Kasumi-1 (cell line): ENCODE measurements at regions not wholly inside any gene's neighbourhood (a gene's known extent, or its start where the extent isn't known, plus 50 kb on each side); places are given as distances from the start of the nearest gene placed in this dataset.
"Not testable (repeated sequence)": the region's sequence is repeated elsewhere in the genome, so short reads cannot be mapped to it uniquely, and the experiment has no call there.

Experiments used
- DNase-seq, 2 experiments: peaks; one replicate each; lab custom pipeline; 2025; lab: John Stamatoyannopoulos, UW

DNA sequence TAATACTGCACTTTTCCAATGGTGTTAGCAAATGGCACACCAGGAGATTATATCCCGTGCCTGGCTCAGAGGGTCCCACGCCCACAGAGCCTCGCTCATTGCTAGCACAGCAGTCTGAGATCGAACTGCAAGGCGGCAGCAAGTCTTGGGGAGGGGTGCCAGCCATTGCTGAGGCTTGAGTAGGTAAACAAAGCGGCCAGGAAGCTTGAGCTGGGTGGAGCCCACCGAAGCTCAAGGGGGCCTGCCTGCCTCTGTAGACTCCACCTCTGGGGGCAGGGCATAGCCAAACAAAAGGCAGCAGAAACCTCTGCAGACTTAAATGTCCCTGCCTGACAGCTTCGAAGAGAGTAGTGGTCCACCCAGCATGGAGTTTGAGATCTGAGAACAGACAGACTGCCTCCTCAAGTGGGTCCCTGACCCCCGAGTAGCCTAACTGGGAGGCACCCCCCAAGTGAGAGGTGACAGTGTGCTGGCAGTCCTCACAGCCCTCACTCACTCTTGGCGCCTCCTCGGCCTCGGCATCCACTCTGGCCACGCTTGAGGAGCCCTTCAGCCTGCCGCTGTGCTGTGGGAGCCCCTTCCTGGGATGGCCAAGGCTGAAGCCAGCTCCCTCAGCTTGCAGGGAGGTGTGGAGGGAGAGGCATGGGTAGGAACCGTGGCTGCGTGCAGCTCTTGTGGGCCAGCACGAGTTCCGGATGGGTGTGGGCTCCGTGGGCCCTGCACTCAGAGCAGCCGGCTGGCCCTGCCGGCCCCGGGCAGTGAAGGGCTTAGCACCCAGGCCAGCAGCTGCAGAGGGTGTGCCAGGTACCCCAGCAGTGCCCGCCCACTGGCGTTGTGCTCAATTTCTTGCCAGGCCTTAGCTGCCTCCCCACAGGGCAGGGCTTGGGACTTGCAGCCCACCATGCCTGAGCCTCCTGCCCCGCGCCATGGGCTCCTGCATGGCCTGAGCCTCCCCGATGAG is 188.0 kb downstream of the MMUT start:
- DNase-seq, result not testable (repeated sequence)

DNA sequence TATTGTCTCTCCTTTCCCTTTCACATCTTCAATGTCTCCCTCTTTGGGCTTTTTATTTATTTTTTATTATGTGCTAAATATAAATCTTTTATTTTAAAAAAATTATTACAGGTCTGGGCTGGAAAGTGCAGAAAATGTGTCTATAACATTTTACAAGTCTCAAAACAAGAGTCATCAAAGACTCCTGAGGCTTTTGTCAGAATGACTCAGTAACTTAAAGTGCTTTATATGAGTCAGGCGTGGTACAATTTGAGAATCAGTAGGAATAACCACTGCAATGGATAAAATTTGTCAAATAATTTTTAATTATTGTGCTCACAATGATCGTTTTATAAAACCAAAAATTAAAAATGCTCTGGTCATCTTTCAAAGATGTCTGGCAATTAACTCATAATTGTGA is 193.9 kb downstream of the MMUT start:
- no peak for DNase-seq

DNA sequence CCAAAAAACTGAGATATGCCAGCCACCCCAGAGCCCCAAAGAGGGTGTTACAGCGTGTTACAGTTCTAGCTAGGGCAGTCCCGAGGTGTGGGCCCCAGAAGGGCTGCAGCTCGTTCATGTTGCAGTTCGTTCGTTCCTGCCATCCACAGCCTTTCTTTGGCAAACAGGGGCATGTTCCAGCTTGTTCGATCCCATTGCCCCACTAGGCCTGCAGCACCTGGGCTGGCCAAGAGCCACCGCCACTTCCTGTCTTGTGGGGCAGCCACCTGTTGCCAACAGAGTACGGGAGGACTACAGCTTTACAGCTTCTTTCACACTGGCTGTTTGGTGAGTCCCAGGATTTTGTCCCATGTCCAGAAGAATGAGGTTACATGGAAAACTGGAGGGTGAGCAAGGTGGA is 198.1 kb downstream of the MMUT start:
- no peak for DNase-seq

DNA sequence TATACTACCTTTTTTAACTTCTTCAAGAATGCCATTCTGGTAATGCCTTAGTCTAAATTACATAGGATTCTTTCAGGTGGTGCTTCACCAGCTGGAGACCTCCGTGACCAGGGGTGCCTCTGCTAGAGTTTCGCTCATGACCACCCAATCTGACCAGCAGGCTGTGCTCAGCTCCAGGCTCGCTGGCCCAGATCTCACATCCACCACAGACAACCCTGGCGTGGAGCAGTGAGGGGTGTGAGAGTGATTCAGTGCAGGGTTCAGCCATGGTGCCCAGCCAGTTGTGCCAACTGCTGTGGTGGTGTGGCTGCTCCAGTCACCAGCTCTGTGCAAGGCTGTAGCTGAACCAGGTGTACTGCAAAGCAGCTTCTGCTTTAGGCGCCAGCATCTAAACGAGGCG is 198.6 kb downstream of the MMUT start:
- DNase-seq, result no peak

DNA sequence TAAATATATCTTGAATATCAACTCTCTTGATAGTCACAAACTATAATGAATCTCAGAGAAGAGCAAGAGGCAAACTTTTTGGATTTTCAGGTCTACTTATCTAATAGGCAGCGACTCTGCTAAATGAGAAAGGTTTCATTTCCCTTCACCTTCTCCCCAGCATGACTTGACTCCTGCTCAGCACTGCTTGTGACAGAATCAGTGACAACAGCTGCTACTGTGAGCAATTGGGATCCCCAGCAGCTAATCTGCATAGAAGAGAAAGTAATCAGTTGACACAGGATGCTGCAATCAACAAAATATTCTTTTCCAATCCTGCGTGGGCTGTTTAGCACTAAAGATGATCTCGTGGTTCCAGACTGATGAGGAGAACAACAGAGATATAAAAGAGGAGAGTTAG is 205.5 kb downstream of the MMUT start:
- no peak for DNase-seq

DNA sequence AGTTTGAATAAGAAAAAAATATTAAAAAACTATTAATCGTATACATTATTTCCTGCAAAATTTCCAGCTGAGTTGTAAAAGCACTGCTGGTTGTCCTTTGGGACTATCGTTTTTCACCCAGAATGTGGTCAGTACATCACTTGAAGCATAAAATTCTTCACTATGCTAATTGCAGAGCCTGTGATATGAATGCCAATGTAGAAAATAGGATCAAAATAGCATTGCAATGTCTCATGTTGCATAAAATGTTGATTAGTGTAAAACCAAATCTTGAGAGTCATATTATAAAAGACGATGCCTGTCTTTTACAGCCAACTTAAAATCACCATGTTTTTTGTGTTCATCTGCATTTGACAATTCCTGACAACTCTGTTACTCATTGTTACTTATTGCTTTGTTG is 207.7 kb downstream of the MMUT start:
- no peak for DNase-seq

DNA sequence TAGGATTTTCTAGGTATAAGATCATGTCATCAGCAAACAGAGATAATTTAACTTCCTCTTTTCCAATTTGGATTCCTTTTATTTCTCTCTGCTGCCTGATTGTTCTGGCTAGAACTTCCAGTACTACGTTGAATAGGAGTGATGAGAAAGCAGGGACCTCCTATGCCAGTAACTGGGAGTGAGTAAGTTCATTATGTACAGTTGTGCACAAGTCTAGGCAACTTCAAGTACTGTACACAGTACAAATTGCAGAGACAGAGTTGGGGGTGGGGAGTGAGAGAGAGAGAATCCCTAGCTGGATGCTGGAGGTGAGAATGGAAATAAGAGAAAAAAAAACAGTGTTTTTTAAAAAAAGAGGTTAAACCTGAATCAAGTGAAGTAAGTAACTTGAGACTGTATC is 210.2 kb downstream of the MMUT start:
- DNase-seq, result peak in 1 of 2 experiments; percentile 11

DNA sequence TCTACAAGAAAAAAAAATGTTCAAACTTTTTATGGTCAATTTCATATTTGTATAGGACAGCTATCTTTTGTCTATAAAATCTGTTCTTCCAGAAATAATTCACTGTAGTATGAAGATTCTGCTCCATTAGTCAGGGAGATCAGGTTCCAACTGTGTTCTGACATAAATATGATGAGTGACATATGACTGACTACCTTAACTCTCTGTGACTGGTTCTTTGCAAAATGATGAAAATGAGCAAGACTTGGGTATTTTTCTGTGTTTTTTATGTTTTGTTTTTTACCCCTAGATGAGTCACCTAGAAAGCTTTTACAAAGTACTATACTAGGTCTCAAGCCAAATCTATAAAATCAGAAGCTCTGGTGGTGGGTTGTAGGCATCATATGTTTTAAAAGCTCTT is 229.6 kb downstream of the MMUT start:
- no peak for DNase-seq

DNA sequence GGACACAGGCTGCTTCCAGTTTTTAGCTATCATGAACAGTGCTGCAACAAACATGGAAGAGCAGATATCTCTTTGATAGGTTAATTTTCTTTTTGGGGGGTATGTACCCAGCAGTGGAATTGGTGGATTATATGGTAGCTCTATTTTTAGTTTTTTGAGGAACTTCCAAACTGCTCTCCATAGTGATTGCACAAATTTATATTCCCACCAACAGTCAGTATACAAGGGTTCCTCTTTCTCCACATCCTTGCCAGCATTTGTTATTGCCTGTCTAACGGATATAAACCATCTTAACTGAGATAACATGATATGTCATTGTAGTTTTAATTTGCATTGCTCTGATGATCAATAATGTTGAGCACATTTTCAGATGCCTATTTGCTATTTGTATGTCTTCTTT is 237.6 kb downstream of the MMUT start:
- peak; percentile 56 to 66 for DNase-seq

DNA sequence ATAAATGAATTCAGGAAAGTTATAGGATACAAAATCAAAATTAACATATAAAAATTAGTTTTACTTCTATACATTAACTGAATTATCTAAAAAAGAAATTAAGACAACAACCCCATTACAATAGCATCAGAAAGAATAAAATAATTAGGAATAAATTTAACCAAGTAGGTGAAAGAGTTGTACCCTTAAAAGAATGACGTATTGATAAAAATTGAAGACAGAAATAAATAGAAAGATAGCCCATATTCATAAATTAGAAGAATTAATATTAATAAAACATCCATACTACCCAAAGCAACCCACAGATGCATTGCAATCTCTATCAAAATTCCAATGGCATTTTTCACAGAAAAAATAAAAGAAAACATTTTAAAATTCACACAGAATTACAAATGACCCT is 242.8 kb downstream of the MMUT start:
- no peak for DNase-seq

DNA sequence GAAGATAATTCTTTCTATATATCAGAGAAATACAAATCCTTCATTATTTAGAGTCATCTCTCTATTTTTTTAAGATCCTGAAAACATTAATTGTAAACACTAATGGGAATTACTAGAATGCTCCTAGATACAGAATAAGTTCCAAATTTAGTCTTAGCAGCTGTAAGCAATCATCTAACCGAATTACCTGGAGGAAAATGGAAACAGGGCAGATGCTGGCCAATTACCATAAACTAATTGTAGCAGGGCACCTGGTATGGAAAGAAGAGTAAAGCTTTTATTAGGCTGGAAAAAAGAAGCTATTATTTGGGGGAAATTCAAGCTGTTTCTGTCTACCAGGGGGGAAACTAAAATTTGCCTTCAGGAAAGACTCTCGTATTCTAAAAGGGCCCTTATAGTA is 257.5 kb downstream of the MMUT start:
- DNase-seq, result no peak

DNA sequence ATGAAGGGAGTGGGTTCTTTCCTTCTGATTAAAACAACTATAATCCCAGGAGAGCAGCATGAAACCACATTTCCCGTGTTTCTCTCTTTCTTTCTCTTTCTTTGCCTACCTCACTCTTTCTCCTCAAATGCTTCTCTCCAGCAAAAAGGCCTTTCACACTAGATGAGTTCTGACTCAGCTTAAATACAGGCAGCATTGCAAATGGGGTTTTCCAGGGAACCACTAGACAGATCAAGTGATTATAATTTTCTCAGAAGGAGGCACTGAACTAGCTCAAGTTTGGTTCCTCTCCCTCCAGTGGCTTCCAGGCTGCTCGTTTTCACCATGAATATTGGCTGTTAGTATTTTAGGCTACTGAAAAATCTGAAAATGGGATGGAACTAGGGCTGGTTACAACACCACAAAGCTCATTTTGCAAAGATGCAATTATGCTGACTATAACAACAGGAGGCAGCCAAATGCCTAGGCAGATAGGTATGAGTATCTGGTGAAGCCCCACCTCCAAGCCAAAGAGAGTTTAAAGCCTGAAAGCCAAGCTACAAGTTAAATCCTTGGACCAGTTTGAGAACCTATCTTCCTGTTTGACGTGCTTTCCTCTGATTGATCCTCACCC is 260.0 kb downstream of the MMUT start:
- DNase-seq, result no peak

DNA sequence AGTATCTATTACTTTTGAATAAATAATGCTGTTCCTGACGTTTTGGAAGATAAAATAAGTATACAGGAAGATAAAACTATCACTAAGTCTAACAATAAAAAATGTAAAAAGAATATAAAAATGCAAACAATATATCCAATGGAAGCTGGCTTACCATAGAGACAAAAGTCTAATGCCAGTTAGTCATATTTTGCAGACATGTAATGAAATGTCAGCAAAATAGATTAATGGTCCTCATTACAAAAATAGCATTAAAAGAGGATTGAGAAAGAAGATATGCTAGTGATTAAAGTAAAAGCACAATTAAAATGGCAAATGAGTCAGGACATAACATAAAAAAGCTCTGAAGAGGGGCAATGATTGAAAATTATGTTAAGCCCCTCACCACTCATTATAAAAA is 265.0 kb downstream of the MMUT start:
- no peak for DNase-seq

DNA sequence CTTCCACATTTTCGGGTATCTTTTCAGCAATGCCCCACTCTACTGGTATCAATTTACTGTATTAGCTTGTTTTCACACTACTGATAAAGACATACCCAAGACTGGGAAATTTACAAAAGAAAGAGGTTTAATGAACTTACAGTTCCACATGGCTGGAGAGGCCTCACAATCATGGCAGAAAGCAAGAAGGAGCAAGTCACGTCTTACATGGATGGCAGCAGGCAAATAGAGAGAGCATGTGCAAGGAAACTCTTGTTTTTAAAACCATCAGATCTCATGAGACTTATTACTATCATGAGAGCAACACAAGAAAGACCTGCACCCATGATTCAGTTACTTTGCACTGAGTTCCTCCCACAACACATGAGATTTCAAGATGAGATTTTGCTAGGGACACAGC is 300.7 kb downstream of the MMUT start:
- DNase-seq, result not testable (repeated sequence)

DNA sequence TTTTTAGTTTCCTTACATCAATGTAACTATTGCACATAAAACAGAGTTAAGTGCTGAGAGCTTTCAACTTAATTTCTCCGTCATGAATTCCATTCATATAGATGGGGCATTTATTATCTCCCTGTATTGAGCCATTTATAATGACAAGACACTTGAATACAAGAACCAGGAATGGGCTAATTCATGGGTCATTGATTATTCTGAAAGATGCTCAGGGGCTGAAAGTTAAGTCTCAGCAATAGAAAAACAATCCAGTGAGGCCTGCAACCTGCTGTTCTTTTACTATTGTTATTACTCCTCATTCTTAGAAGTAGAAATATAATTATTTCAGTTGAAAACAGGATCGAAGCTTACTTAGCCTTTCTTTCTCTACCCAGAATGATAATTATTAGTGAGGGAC is 307.7 kb downstream of the MMUT start:
- DNase-seq, result no peak

DNA sequence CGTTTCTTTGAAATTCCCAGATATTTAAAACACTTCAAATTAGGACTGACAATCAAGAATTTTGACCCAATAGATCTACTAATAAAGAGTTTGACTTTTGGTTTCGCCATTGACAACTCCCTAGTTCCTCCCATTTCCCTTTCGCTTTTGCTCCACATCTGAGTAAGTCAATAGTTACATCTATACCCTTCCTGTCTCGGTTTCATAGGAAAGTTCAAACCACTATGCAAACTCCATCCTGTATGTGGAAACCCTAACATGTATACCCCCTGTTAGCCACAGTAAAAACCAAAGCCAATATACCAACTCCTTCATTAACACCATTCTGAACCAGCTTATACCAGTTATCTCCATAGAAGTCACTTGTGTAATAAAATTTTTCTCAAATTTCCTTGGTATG is 311.1 kb downstream of the MMUT start:
- DNase-seq, result no peak

DNA sequence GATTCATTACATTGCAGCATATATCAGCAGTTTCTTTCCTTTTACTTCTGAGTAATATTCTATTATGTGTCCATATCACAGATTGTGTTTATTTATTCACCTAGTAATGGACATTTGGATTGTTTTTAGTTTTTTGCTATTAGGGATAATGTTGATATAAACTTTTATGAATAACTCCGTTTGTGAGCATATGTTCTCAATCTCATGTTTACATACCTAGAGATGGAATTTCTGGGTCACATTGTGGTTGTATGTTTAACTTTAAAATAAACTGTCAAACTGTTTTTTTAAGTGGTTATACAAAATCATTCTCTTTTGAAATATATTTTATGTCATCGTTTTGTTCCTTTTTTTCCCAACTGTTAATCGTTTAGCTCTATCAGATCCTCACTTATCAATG is 311.6 kb downstream of the MMUT start:
- no peak for DNase-seq

DNA sequence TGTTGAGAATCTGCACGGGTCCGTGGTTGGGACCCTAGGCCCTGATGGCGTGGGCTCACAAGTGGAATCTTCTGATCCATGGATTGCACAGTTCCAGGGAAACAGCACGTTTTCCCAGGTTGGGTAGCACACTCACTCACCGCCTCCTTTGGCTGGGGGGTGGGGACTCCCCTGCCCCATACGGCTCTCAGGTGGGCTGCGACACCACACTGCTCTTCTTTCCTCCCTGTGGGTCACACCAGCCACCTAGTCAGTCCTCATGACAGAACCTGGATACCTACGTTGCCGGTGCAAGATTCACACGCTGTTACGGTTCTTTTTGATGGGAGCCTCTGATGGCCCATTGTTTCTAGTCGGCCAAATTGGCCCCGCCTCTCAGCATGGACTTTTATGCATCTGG is 312.0 kb downstream of the MMUT start:
- DNase-seq, result no peak

DNA sequence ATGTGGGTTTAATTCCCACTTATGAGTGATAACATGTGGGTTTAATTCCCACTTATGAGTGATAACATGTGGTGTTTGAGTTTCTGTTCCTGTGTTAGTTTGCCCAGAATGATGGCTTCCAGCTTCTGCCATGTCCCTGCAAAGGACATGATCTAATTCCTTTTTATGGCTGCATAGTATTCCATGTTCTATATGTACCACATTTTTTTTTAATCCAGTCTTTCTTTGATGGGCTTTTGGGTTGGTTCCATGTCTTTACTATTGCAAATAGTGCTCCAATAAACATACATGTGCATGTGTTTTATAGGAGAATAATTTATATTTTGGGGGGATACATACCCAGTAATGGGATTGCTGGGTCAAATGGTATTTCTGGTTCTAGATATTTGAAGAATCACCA is 317.8 kb downstream of the MMUT start:
- DNase-seq, result no peak

DNA sequence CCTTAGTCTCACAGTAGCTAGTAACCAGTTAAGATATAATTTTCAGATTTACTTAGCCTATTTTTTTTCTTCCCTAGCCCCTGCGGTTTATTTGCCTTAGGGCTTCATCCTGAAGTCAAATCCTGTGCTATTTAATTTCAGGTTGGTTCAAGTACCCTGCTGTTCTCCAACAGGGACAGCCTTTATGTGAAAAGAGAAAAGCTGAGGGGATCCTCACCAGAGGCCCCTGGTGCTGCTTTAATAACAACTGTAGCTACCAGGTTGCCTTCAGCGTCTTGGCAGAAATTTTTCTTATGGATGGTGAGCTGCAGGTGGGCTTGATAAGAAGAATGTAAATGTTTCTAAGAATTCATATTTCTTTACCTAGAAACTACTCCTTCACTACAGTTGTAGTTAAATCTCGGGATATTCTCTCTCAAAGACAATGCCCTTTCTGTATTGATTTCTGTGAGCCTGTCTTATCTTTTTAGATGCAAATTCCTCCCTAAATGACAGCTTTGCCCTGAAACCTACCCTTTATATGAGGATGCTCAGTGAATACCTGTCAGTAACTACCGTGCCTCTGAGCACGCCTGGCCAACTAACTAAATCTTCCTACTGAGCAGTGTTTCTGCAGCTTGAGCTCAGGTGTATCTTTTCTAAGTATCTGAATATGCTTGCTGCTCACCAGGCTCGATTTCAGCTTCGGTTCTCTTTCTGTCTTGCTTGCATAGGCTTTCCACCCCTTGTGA is 320.5 kb downstream of the MMUT start:
- DNase-seq, result no peak

DNA sequence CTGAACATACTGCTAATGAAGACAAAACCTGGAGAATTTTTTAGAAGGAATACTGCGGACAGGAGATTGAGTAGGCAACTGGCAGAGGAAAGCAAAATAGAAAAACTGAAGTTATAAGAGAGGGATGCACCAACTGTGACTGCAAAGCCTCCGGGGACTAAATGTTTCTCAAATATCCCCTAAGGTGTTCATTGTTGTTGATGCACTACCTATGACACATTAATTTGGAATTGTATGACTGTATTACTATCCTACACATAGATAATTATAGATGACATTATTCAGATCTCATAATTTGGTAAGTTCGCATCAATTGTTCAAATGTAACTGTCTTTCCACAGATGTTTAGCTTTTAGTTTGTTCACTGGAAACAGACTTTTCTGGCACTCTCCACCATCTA is 341.1 kb downstream of the MMUT start:
- no peak for DNase-seq

DNA sequence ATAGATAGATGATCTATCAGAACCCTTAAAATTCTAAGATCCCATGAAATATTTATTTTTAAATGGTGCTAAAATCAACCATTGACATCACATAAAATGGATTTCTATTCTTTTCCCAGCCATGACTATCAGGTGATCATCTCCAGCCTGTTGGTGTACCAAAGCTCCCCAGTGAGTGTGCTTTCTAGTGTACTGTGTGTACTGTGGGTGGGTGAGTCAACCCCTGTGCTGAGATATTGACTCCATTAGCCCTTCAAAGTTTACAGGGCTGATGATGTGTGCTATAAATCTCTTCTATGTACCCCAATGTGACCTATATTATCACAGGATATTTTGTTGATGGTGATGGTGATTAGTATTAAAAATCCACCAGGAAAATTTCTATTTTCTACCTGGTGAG is 344.6 kb downstream of the MMUT start:
- DNase-seq, result no peak

DNA sequence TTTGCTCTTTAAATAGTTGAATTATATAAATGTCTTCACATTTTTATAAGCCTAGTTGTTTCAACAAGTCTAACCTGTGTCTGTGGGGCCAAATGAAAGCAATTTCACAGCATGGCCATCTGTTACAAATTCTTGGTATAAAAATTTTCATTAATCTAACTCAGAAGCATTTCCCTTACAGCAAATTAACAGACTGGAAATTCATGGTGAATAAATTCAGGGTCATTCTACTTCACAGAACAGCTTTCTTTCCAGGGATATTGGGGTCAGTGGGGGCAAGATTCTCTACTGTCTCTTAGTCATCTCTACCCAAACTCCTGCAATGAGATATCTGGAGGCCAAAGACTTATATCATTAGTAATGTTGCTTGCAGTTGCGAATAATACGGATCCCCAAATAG is 352.1 kb downstream of the MMUT start:
- DNase-seq, result no peak
